ENCODE measurements at regions not wholly inside any gene's neighbourhood (a gene's known extent, or its start where the extent isn't known, plus 50 kb on each side); places are given as distances from the start of the nearest gene placed in this dataset.
"Not testable (repeated sequence)": the region's sequence is repeated elsewhere in the genome, so short reads cannot be mapped to it uniquely, and the experiment has no call there.

- FAIRE-seq; H3K9me3 ChIP-seq; H3K4me3 ChIP-seq; ATAC-seq; H3K36me3 ChIP-seq; H3K4me1 ChIP-seq; intact Hi-C loops (cut with DNase I); H3K27ac ChIP-seq; H3K27me3 ChIP-seq: not testable (repeated sequence)
- WGBS, 2 donors, result no CpG with 5 or more reads among the region's 1 CpG
- peak in 3 of 6 donors; percentile 0 to 29 (median 8) for DNase-seq
Measured at GRCh38 chr21:9361615-9362014, 1159.8 kb upstream of the TPTE start.

DNA sequence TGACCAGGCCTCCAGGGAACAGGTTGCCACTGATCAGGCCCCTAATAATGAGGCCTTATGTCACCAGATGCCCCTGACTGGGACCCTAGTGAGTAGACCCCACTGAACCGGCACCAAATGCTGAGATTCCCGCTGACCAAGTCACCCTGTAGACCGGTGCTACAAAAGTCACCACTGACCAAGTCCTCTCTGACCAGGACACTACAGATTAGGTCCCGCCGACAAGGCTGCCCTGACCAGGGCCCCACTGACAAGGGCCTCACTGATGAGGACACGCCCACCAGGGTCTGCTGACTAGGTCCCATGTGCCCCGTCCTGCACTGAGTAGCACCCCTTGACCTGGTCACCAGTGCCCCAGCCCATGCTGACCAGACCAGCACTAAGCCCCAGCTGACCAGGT is 1159.1 kb upstream of the TPTE start:
- H3K9me3 ChIP-seq; ATAC-seq; FAIRE-seq; H3K4me1 ChIP-seq; H3K27me3 ChIP-seq; H3K36me3 ChIP-seq; H3K27ac ChIP-seq; H3K4me3 ChIP-seq; intact Hi-C loops (cut with DNase I): not testable (repeated sequence)
- 72 to 75% methylated on average over 7 of the region's 7 CpGs for WGBS, 2 donors
- DNase-seq, result peak in 5 of 6 donors; percentile 1 to 78 (median 12)

GRCh38 chr21:9365815-9366214 is 1155.6 kb upstream of the TPTE start:
- DNase-seq, result peak in 4 of 6 donors; percentile 6 to 66 (median 28)
- intact Hi-C loops (cut with DNase I); H3K9me3 ChIP-seq; H3K4me1 ChIP-seq; H3K27me3 ChIP-seq; H3K4me3 ChIP-seq; H3K36me3 ChIP-seq; FAIRE-seq; ATAC-seq; H3K27ac ChIP-seq: not testable (repeated sequence)
- WGBS, 2 donors, result 43 to 49% methylated on average over 2 of the region's 5 CpGs

DNA sequence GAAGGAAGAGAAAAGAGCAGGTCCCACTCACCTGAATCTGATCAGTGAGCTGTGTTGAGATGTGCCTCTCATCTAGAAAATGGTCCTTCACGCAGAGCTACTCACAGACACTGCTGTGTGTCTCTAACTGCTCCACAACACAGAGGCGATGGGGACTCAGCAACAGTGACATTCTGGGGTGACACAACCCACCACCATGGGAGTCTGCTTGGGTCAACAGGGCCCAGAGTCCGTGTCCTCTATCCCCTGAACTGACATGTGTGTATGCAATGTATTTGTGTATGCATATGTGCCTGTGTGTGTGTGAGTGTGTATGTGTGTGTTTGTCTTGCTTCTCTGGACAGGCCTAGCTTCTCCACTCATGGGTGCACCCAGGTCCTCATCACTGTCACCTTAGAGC is 1154.8 kb upstream of the TPTE start:
- H3K4me1 ChIP-seq; FAIRE-seq; H3K9me3 ChIP-seq; H3K4me3 ChIP-seq; ATAC-seq; H3K36me3 ChIP-seq; H3K27me3 ChIP-seq; H3K27ac ChIP-seq; intact Hi-C loops (cut with DNase I): not testable (repeated sequence)
- 29 to 44% methylated on average over 2 of the region's 3 CpGs for WGBS, 2 donors
- peak in 1 of 6 donors; percentile 14 for DNase-seq
